ENCODE measurements at regions not wholly inside any gene's neighbourhood (a gene's known extent, or its start where the extent isn't known, plus 50 kb on each side); places are given as distances from the start of the nearest gene placed in this dataset.

- TF ChIP-seq CTCF (IDR thresholded peaks at IDR 0.05) (no peak), POLR2A (IDR thresholded peaks at IDR 0.05) (no peak), EP300 (IDR thresholded peaks at IDR 0.05; ENCODE audit: low read depth) (no peak)
Observed at GRCh38 chr3:135691240-135691639, 274.3 kb upstream of the PPP2R3A start.
